Stimulated activated CD8-positive, alpha-beta memory T cell treated with anti-CD3 and anti-CD28 coated beads, Interleukin-7, amount 100 ng/mL, for 24 hours (primary cell): ENCODE measurements at regions not wholly inside any gene's neighbourhood (a gene's known extent, or its start where the extent isn't known, plus 50 kb on each side); places are given as distances from the start of the nearest gene placed in this dataset.
"Not testable (repeated sequence)": the region's sequence is repeated elsewhere in the genome, so short reads cannot be mapped to it uniquely, and the experiment has no call there.

Experiments used
- DNase-seq: peaks from one replicate; pipeline ENCODE4 v3.0.0-alpha.2; 2020; ENCODE audit warnings: low read depth

DNA sequence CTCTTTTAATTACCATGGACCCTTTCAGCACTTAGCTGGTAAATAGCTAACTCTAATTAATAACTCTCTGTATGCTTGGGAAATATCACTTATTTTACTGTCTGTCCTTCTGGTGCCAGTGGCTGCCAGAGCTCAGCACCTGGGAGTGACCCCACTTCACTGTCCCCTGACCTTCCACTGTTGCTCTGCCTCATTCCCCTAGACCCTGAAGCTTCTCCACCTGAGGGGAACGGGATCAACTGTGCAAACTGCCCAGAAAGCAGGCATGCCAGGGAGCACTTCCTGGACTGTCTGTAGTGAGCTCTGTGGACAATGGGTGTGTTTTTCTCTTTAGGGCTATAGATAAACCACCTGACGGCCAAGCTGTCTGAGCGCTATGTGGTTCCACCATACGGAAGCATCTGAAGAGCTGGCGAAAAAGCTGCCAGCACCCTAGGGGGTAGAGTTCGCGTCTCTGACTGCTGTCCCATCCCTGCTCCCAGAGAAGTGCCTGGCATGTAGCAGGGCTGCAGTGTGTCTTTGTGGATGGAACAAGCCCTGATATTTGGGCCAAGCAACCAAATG is 106.3 kb upstream of the FOXA2 start:
- no peak for DNase-seq

DNA sequence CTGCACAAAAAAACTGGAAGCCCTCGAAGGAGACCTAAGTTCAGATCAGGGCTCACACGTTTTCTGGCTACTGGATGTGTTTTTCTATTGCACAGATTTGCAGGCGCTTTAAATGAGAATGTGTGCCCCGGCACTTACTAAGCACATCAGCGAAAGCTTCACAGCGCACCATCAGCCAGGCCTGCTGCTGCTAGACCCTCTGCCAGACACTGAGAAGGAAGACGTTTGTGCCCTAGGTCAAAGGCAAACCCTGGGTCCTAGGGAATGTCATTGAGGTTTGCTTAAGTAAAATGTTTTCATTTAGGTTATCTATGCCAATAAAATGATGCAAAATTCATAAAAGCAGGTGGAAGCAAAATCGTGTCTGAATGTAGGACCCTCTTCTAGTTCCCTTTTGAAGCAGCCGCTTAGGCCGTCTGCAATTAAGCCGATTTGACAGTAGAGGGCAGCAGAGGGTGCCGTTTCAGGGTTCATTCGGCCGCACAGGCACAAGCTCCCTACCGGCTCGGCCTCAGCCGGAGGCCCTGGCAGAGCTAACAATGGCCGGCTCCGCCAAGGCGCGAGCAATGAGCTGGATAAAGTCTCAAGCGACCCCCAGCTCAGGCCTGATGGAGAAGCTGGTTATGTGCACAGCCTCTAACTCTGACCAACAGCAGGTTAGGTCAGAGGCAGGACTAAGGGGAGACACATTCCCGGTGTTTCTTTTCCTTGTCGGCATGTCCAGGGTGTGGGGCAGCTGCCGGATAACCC is 107.2 kb upstream of the FOXA2 start:
- peak; percentile 21 for DNase-seq

DNA sequence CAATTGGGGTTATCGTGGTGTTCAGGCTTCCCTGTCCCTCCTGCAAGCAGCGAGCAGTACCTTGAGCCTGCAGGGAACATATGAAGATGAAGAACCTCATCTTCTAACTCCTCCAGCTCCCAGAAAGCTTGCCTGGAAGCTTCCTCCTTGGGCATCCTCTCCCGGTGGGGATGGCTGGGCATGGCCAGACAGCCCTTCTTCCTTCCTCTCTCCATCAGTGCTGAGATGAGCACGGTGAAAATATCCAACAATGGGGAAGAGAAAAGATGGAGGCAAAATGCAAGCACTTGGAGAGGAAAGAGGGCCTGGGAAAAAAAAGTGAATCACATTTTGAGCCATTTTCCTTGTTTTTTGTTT is 107.7 kb upstream of the FOXA2 start:
- DNase-seq = no peak

DNA sequence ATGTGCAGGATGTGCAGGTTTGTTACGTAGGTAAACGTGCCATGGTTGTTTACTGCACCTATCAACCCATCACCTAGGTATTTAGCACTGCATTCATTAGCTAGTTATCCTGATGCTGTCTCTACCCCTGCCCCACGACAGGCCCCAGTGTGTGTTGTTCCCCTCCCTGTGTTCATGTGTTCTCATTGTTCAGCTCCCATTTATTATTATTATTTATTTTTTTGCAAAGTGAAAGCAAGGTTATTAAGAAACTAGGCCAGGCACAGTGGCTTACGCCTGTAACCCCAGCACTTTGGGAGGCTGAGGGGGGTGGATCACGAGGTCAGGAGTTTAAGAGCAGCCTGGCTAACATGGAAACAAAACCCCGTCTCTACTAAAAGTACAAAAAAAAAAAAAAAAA is 108.2 kb upstream of the FOXA2 start:
- DNase-seq = not testable (repeated sequence)

DNA sequence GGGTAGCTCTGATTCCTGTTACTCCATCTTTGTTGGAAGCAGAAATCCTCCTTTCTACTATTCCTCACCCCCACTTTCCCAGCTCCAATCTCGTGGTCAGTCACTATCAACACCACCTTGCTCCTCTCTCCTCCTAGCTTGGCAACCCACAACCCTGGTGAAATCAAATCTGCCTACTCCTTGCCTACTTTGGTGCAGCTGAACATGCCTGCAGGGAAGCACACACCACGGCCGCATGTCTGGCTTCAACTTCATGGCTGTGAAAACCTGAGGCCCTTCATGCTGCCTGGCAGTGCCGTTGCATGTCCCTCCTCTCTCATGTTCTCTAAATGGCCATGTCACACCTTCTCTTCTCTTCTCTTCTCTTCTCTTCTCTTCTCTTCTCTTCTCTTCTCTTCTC is 112.4 kb upstream of the FOXA2 start:
- DNase-seq = no peak

DNA sequence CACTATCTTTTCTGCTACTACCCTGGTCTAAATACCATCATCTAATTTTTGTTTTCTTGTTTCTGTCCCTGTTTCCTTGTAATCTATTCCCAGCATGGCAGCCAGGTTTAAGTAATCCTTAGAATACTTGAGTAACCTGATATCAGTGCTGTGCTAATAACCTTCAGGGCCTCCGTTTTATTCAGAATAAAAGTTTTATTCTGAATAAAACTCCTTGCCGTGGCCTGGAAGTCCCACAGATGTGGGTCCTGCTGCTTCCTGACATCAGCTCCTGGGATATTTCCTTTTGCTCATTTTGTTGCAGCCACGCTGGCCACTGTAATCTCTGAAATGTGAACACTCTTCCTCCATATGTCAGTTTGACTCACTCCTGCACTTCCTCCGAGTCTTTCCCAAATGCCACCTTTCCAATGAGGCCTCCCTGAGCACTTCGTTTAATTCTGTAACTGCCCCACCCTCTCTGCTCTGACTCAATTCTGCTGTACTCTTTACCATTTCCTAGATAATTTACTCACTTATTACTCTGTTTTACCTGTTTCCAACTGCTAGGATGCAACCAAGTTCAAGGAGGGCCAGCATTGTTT is 114.0 kb upstream of the FOXA2 start:
- DNase-seq = no peak

DNA sequence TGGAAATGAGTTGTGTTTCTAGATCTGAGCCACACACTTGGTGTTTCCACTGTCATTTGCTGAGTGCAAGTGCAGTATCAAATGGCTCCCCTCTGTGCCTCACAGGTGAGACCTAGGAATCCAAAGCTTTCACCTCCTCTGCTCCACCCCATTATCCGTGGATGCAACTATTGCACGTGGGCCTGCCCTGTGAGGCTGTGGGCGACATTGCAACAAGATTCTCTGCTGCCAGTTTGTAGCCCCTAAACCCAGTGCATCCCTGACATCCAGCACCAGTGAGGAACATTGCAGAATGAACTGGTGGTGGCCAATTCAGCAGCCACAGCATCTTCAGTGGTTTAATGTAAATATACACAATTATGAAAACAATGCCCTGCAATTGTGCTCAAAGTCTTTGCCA is 115.0 kb upstream of the FOXA2 start:
- no peak for DNase-seq

- DNase-seq = no peak
Measured at GRCh38 chr20:22700367-22700766, 116.0 kb upstream of the FOXA2 start.

DNA sequence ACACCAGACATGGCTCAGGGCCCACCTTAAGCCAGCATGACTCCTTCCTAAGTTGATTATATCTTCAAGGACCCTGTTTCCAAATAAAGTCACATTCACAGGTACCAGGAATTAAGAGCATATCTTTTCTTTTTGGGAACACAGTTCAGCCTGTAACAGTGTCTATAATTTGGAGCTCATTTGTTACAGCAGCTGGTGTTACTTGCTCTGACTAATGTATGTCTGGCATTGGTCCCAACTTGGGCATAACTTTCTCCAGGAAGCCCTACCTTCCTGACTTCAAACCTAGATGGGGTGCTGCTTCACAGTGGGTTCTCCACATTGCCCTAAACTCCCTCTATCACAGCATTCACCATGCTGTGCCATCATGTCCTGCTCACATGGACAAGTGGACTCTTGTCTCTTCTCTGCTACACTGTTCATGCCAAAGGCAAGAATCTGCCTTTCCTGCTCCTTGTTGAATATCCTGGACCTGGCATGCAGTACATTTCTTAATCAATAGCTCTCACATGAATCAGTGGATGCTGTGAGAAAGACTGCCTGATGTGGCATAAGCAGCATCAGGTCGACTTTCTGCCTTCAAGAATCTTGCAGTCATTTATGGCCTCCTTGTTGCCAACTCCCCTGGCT is 117.4 kb upstream of the FOXA2 start:
- no peak for DNase-seq

DNA sequence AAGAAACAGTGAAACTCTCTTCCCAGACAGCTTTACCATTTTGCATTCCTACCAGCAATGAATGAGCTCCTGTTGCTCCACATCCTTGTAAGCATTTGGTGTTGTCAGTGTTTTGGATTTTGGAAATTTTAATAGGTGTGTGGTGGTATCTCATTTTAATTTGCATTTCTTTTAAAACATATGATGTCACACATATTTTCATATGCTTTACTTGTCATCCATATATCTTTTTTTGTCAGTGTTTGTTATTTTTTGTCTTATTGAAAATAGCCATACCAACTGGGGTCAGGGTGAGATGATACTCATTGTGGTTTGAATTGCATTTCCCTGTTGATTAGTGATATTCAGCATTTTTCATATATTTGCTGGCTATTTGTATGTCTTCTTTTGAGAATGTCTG is 119.5 kb upstream of the FOXA2 start:
- DNase-seq = no peak

DNA sequence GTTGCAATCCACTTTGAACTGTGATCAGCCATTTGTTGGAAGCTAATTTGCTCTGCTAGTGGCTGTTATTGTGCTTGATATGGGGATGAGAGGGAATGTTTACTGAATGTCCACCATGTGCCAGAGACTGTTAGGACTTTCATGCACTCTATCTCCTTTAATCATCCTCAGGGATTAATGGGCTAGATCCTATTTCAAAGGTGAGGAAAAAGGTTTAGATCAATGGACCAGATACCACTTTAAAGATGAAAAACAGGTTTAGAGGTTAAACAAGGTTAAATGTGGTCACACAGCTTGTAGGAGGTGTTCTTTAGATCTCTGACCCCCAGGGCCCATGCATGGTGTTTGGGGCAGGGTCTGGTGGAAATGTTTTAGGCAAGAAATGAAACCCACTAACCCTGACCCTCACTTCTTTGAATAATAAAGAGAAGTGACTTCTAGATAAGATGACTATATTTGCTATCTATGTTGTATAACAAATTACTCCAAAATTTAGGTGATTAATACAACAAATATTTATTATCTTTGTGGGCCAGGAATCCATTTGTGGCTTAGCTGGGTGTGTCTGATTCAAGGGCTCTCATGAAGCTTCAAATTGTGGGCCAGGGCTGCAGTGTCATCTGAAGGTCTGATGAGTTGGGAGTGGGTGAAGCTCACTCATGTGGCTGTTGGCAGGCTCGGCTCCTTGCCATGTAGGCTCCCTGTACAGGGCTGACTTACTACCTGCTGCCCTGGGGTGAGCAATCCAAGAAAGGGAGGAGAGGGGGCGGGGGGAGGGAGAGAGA is 127.8 kb upstream of the FOXA2 start:
- no peak for DNase-seq

- DNase-seq = no peak
Measured at GRCh38 chr20:22716821-22717351, 132.5 kb upstream of the FOXA2 start.

DNA sequence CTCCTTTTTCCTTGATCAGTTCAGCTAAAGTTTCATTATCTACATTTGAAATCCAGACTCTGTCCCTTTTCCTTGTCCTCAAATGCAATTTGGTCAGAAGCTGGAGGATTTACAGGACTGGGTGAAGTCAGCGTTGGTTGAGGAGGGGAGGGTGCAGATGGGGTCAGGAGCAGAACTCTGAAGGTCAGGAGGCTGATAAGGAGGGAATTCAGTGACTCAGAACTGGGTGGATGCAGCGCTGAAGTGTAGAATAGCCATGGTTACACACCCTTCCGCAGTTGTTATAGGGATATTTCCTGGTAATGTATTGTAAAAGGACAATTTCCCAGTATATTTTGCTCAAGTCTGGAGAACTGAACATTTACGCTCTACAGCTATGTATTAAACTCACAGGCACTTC is 133.1 kb upstream of the FOXA2 start:
- DNase-seq = no peak

DNA sequence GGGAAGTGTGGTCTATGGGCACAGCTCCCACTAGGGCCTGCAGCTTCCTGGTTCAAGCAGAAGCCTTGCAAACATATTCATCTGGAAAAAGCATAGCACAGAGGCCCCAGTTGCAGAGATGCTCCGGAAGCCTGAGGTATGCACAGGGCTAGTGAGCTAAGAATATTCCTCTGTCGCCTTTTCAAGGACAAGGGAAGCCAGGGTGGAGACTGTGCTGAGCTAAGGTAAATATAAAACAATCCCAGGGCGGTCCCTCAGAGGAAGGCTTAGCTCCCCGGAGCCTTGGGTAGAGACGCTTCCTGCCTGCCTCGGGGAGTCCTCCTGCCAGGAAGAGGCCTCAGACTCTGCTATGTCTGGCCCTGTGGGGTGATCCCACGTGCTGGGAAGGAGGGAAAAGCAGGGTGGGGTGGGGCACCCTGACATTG is 134.8 kb upstream of the FOXA2 start:
- no peak for DNase-seq

DNA sequence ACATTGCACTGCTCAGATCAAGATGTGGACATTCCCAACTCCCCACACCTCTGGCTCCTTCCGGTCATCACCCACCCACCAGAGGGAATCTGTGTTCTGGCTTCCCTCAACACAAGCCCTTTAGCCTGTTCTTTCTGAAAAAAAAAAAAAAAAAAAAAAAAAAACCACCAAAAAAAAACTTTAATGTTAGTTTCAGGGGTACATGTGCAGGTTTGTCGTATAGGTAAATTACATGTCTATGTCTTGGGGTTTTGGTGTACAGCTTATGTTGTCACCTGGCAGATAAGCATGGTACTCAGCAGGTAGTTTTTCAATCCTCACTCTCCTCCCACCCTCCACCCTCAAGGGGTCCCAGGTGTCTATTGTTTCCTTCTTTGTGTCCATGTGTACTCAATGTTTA is 135.8 kb upstream of the FOXA2 start:
- no peak for DNase-seq

DNA sequence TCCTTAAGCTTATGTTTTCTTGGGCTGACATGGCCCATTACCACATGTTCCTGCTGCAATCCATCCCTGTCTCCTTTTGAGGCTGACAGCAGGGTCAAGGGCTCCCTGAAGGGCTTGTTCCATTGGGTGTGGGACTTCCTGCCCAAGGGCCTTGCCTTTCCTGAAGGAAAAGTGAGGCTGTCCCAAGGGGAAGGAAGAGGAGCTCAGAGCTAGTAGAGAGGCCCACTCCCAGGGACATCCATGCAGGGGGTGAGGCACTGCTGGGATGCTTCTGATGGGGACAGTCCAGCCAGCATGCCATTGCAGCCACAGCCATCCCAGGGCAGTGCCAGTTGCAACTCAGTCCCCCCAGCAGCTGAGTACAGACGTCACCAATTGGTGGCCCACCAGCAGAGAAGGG is 138.4 kb upstream of the FOXA2 start:
- no peak for DNase-seq

- no peak for DNase-seq
Measured at GRCh38 chr20:22723659-22724058, 139.3 kb upstream of the FOXA2 start.

DNA sequence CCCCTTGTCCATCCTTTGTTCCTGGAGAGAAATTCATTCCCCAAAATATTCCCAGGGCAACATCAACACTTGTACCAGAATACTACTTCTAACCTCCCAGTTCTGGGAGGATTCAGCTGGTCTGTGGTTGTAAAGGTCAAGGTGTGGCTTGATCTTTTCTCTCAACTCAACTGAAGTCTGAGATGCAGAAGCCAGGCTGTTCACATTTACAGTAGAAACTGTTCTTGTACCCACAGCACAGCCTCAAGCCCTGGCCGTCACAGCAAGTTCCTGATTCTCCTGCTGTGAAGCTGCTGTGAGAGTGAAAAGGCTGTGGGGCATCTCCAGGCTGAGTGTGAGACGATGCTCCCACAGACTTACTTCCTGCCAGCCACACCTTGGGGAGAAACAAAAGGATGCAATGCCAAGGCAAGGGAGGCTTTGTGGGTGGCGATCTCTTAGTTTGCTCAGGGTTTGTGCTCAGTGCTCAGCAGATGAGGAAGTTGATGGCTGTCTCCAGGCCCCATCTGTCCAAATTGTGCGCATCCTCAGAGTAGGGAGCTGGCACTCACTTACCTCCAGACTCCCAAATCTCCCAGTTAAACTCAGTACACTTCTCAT is 143.9 kb upstream of the FOXA2 start:
- no peak for DNase-seq

DNA sequence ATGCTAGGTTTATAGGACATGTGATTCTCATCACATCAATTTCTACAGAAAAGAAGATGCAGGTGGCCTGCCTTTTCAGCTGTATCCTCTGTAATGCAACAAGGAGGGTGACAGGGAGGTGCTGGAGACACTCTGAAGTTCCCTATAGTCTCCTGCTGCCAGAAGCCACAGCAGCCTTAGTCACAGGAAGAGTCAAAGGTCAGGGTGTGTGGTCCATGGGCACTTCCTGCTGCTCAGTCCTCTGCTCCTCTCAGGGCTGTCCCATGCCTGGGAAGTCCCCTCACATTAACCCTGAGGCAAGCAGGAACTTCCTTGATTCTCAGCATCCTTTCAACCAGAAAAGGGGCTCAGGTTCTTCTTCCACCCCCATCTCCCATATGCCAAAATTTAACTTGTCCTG is 144.8 kb upstream of the FOXA2 start:
- DNase-seq = no peak

DNA sequence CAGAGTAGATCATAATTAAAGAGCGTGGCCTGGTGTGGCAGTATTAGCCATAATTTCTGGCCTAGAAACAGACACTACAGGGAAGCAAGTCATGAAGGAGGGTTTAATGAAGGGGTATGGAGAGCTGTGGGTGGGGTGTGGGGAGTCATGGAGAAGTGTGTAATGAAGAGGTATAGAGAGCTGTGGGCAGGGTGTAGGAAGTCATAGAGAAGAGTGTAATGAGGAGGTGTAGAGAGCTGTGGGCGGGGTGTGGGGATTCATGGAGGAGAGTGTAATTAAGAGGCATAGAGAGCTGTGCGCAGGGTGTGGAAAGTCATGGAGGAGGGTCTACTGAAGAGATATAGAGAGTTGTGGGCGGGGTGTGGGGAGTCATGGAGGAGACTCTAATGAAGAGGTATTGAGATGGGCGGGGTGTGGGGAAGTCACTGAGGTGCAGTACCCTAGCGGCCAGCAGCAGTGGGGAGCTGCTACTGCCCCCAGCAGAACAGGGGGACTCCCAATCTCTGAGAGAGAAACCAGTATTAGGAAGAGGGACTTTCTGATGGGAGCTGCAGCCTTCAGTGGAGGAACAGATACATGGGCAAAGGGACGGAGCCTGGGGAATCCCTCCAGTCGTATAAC is 145.4 kb upstream of the FOXA2 start:
- DNase-seq = no peak

DNA sequence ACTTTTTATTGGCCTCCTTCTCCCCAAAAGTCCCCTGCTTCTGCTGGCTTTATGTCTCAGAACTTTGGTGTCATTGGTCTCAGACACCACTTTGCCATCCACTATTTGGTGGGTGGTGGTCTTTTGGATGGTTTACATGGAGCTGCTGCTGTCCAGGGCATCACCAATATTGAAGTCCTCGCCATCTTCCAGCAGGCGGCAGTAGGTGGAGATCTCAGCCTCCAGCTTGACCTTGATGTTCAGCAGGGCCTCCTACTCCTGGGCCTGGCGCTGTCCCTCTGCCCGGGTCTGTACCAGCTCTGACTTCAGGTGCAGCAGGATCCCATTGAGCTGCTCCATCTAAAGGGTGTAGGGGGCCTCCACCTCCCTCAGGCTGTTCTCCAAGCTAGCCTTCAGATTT is 148.4 kb upstream of the FOXA2 start:
- DNase-seq = no peak
